PC-9 (cell line): ENCODE measurements at regions not wholly inside any gene's neighbourhood (a gene's known extent, or its start where the extent isn't known, plus 50 kb on each side); places are given as distances from the start of the nearest gene placed in this dataset.

Experiments used
- BruUV-seq: library from RNA; stranded (reverse); fragments of 400-500 nt; replicated peaks from 2 replicates; lab custom pipeline; 2021; lab: Mats Ljungman, UMichigan
- CTCF ChIA-PET: fragments of 300-600 bp; sonication (Branson Sonifier 250); formaldehyde crosslinking; loops from one replicate; lab custom pipeline; 2022; ENCODE audit warnings: antibody characterized with exemption; lab: Charles Lee
- POLR2A ChIA-PET: fragments of 300-600 bp; sonication (Branson Sonifier 250); formaldehyde crosslinking; loops from one replicate; lab custom pipeline; 2022; ENCODE audit warnings: antibody characterized with exemption; ENCODE audit not compliant: unreplicated experiment; lab: Charles Lee
- DNase-seq, 2 experiments: peaks; one replicate each; pipeline versions ENCODE4 v3.0.0 to v3.0.0-alpha.2; 2015 to 2022; ENCODE audit warnings: mixed read lengths in 1 of 2
- H2AFZ ChIP-seq: fragments of 200-600 bp; sonication (generic); 2 replicates; pipeline ENCODE4 v1.8.1; 2017; ENCODE audit warnings: antibody characterized with exemption
- H3F3A ChIP-seq: fragments of 200-600 bp; sonication (generic); 2 replicates; pipeline ENCODE4 v1.8.1; 2017; ENCODE audit warnings: antibody characterized with exemption, mild to moderate bottlenecking, low read depth; ENCODE audit not compliant: insufficient read depth
- H3K27ac ChIP-seq: fragments of 200-600 bp; sonication (generic); 2 replicates; pipeline ENCODE4 v1.6.1; 2016; ENCODE audit warnings: mixed run types
- H3K27me3 ChIP-seq: fragments of 200-600 bp; sonication (generic); 2 replicates; pipeline ENCODE4 v1.6.1; 2016; ENCODE audit warnings: low read depth, mixed run types; ENCODE audit not compliant: insufficient read depth
- H3K36me3 ChIP-seq: fragments of 200-600 bp; sonication (generic); 2 replicates; pipeline ENCODE4 v1.6.1; 2016; ENCODE audit warnings: low read depth, mixed run types
- H3K4me1 ChIP-seq: fragments of 200-600 bp; sonication (generic); replicated peaks from 2 replicates; pipeline ENCODE4 v1.6.1; 2016; ENCODE audit warnings: mixed run types; ENCODE audit not compliant: insufficient read depth
- H3K4me2 ChIP-seq: fragments of 200-600 bp; sonication (generic); 2 replicates; pipeline ENCODE4 v1.6.1; 2017; ENCODE audit warnings: mixed run types
- H3K4me3 ChIP-seq: fragments of 200-600 bp; sonication (generic); 2 replicates; pipeline ENCODE4 v1.6.1; 2016; ENCODE audit warnings: mixed run types
- H3K79me2 ChIP-seq: fragments of 200-600 bp; sonication (generic); 2 replicates; pipeline ENCODE4 v1.6.1; 2017; ENCODE audit warnings: low read depth, mixed run types
- H3K9me2 ChIP-seq: fragments of 200-600 bp; sonication (generic); 2 replicates; pipeline ENCODE4 v1.8.1; 2017; ENCODE audit warnings: mild to moderate bottlenecking; ENCODE audit not compliant: insufficient read depth
- H3K9me3 ChIP-seq: fragments of 200-600 bp; sonication (generic); 2 replicates; pipeline ENCODE4 v1.8.1; 2016; ENCODE audit warnings: low read depth; ENCODE audit not compliant: insufficient read depth
- H4K20me1 ChIP-seq: fragments of 200-600 bp; sonication (generic); 2 replicates; pipeline ENCODE4 v1.8.1; 2017; ENCODE audit not compliant: insufficient read depth
- CTCF ChIP-seq: fragments of 200-600 bp; sonication (generic); conservative IDR thresholded peaks from 2 replicates; pipeline ENCODE4 v1.6.1; 2017; ENCODE audit warnings: mixed run types, antibody characterized with exemption, mild to moderate bottlenecking, moderate library complexity
- EZH2 ChIP-seq: fragments of 200-600 bp; sonication (generic); IDR thresholded peaks from 2 replicates; pipeline ENCODE4 v1.8.0; 2017; ENCODE audit warnings: antibody characterized with exemption, low read depth
- intact Hi-C: fragments of 100-400 bp; cut with micrococcal nuclease; formaldehyde crosslinking; loops from one replicate; pipeline ENCODE4 v1.10.0; 2022; ENCODE audit not compliant: unreplicated experiment

GRCh38 chr7:45460379-45460778 is 113.8 kb upstream of the ADCY1 start:
- H4K20me1 ChIP-seq = no peaks in the 10 kb centered on the region
- TF ChIP-seq CTCF (no peak), EZH2 (no peak)
- CTCF ChIA-PET = no interaction called here
- POLR2A ChIA-PET = no interaction called here
- no TSS peak for BruUV-seq
- H3K27me3 ChIP-seq = no peaks in the 10 kb centered on the region
- H3K9me2 ChIP-seq = no peaks in the 10 kb centered on the region
- peaks cover 10% of the 10 kb centered on the region for H3F3A ChIP-seq
- H3K27ac ChIP-seq = no peak overlapping the region
- peak in 1 of 2 experiments; percentile 44 for DNase-seq
- intact Hi-C loops = no loop called here
- H3K36me3 ChIP-seq = no peaks in the 10 kb centered on the region
- H2AFZ ChIP-seq = no peak overlapping the region
- H3K4me1 ChIP-seq = peaks cover 14% of the 10 kb centered on the region
- no peak overlapping the region for H3K4me3 ChIP-seq
- no peaks in the 10 kb centered on the region for H3K79me2 ChIP-seq
- peak overlapping the region; percentile 4; the same call in 1 of the 2 replicates for H3K4me2 ChIP-seq
- H3K9me3 ChIP-seq = no peaks in the 10 kb centered on the region; the same call in 1 of the 2 replicates

DNA sequence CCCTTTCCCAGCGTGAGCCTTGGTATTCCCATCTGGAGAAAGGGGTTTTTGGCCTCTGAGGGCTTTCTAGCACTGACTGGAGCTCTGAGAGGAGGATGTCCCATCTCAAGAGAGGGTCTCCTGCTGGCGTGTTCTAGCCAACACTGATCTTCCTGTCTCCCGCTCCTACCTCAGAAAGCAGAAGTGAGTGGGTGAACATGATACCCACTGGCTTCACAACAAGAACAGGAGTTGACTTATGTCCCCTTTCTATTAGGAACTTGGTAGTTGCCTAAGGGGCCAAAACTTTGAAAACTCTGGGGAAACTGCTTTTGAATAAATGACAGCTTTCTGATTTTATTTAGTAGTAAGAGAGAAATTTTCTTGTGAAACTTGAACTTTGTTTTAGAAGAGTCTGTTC is 113.1 kb upstream of the ADCY1 start:
- Histone ChIP-seq H3K27ac (no peak overlapping the region), H3K79me2 (no peaks in the 10 kb centered on the region), H3K9me2 (no peaks in the 10 kb centered on the region), H3K4me1 (peaks cover 14% of the 10 kb centered on the region), H3K36me3 (no peaks in the 10 kb centered on the region), H3K9me3 (no peaks in the 10 kb centered on the region; the same call in 1 of the 2 replicates), H3K4me3 (no peak overlapping the region), H3K4me2 (no peak overlapping the region), H3F3A (peaks cover 10% of the 10 kb centered on the region), H4K20me1 (no peaks in the 10 kb centered on the region), H3K27me3 (no peaks in the 10 kb centered on the region), H2AFZ (no peak overlapping the region)
- no peak for DNase-seq
- no peak for TF ChIP-seq CTCF
- TF ChIP-seq EZH2 = no peak
- POLR2A ChIA-PET = no interaction called here
- CTCF ChIA-PET = no interaction called here
- BruUV-seq = no TSS peak
- intact Hi-C loops = no loop called here

GRCh38 chr7:45469103-45469502 is 105.1 kb upstream of the ADCY1 start:
- Histone ChIP-seq H3F3A (no peaks in the 10 kb centered on the region), H3K79me2 (no peaks in the 10 kb centered on the region), H3K4me1 (0 out of 2 replicates have a peak, but pooled peaks cover 8% of the 10 kb centered on the region), H3K9me3 (no peaks in the 10 kb centered on the region; the same call in none of the 2 replicates), H3K9me2 (no peaks in the 10 kb centered on the region), H4K20me1 (no peaks in the 10 kb centered on the region), H3K4me3 (no peak overlapping the region), H2AFZ (no peak overlapping the region), H3K36me3 (no peaks in the 10 kb centered on the region), H3K27me3 (no peaks in the 10 kb centered on the region), H3K27ac (no peak overlapping the region), H3K4me2 (no peak overlapping the region)
- POLR2A ChIA-PET = no interaction called here
- CTCF ChIA-PET = no interaction called here
- intact Hi-C loops = no loop called here
- DNase-seq = no peak
- no TSS peak for BruUV-seq
- TF ChIP-seq EZH2 = no peak
- TF ChIP-seq CTCF = no peak
